Renal pelvis (tissue), 1 donor: ENCODE measurements at regions not wholly inside any gene's neighbourhood (a gene's known extent, or its start where the extent isn't known, plus 50 kb on each side); places are given as distances from the start of the nearest gene placed in this dataset.
A peak's percentile ranks its signal among the peaks of the same experiment; 100 is the strongest.

Source experiments
- DNase-seq: peaks from one replicate; pipeline ENCODE4 v3.0.0-alpha.2; 2013

- DNase-seq: no peak
These were observed 412.5 kb downstream of the LRATD1 start for GRCh38 chr2:15045054-15045453.

GRCh38 chr2:15047184-15047583 lies 414.7 kb downstream of the LRATD1 start:
- no peak for DNase-seq

- DNase-seq: no peak
These were observed 415.5 kb downstream of the LRATD1 start for GRCh38 chr2:15048000-15048399.

- no peak for DNase-seq
These were observed 416.8 kb downstream of the LRATD1 start for GRCh38 chr2:15049096-15049993.

DNA sequence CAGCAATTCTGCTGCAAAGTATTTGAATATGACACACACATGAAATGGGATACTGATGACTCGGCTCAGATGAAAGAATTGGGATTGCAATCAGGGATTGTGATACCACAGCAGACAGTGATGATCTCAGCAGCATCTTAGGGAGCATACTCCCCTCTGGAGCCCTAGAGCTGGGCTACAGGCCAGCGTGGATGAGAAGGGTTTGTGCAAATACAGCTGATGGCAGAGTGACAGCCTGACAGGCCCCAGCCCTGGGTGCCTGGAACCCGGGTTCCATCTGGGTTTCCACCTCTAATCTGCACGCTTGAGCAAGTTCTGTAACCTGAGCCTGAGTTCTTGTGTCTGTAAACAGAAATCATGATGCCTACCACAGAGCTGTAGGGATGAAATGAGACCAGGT lies 418.0 kb downstream of the LRATD1 start:
- DNase-seq: peak; percentile 10

- no peak for DNase-seq
These were observed 421.0 kb downstream of the LRATD1 start for GRCh38 chr2:15053542-15053941.

DNA sequence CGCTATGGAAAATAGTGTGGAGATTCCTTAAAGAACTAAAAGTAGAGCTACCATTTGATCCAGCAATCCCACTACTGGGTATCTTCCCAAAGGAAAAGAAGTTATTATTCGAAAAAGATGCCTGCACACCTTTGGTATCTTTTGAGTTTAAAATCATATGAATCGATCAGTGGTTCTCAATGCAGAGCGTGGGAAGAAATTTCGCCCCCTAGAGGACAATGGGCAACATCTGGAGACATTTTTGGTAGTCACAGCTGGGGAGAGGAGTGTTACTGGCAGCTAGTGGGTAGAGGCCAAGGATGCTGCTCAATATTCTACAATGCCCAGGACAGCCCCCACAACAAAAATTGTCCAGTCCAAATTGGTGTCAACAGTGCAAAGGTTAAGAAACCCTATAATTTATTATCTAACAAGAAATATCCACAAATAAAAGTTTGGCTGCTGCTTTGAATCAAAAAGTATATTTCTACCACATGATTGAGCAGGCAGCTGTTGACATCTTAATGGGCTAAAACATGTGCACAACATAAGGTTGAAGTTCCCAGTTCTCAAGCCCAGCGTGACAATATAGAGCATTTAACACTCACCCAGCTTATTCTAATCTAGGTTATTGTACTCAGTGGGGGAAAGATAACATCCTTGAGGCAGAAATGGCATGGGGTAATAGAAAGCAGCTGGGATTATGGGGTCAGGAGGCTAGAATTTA lies 425.7 kb downstream of the LRATD1 start:
- DNase-seq: no peak

DNA sequence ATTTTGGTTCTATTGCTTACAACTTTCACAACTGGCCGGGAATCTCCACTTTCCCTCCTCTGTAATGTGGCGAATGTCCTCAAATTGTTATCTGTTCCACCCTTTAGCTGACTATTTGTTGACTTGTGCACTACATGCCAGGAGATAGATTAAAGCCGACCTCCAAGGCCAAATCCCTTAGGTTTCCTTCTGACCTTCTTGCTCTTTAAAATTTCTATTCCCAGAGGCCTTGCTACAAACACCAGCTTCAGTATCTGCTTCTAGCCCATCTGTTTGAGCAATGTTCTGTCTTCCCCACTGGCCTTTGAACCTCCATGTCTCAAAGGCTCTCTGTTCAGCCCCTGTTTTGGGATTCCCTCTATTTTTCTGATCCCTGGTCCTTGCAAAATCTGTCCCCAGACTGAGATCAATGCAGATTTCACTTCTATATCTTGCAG lies 426.2 kb downstream of the LRATD1 start:
- no peak for DNase-seq

DNA sequence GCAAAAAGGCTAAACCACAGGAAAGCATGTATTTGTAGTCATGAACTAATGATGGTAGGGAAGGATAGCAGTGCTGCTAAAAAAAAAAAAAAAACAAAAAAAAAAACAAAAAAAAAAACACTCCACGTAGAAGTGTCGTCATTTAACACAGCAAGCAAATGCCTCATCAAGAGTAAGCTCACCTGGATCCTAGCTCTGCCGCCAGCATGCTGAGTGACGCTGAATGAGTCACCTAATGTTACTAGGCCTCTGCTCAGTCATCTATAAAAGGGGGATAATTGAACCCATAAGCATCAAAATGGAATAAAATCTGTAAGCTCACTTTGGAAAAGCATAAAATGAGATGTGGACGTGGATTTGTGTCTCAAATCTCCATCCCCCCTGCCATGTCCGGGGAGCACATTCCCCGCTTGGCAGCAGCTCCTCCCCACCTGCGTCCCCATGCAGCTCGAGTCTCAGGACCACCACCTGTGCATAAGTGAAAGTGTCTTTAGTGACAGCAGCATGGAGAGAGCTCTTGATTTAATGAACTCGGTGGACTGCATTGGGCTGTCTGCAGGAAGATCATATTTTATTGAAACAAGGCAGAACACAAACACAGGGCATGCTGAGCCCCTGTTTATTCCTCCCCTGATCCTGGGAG lies 427.5 kb downstream of the LRATD1 start:
- DNase-seq: no peak

DNA sequence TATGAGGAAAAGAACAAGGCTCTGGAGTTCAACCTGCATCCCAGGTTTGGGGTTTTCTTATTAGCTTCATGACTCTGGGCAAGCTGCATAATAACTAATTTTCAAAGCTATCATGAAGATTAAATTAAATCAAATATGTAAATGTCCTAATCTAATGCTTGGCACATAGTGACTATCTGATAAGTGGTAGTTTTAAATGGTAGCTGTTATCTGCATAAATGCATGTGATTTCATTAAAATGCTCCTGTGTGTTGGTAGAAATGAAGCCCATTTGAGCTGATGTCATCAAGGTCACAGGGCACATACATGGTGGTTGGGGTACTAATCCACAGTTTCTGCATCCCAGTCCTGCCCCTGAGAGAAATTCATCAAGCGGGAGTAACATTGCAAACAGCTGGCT lies 428.8 kb downstream of the LRATD1 start:
- DNase-seq: no peak

- DNase-seq: no peak
These were observed 433.6 kb downstream of the LRATD1 start for GRCh38 chr2:15066138-15066537.

GRCh38 chr2:15069149-15069548 lies 436.6 kb downstream of the LRATD1 start:
- no peak for DNase-seq

- no peak for DNase-seq
These were observed 440.3 kb downstream of the LRATD1 start for GRCh38 chr2:15072836-15073235.

- no peak for DNase-seq
These were observed 441.1 kb downstream of the LRATD1 start for GRCh38 chr2:15073664-15074063.

GRCh38 chr2:15074319-15074718 lies 441.8 kb downstream of the LRATD1 start:
- DNase-seq: no peak

DNA sequence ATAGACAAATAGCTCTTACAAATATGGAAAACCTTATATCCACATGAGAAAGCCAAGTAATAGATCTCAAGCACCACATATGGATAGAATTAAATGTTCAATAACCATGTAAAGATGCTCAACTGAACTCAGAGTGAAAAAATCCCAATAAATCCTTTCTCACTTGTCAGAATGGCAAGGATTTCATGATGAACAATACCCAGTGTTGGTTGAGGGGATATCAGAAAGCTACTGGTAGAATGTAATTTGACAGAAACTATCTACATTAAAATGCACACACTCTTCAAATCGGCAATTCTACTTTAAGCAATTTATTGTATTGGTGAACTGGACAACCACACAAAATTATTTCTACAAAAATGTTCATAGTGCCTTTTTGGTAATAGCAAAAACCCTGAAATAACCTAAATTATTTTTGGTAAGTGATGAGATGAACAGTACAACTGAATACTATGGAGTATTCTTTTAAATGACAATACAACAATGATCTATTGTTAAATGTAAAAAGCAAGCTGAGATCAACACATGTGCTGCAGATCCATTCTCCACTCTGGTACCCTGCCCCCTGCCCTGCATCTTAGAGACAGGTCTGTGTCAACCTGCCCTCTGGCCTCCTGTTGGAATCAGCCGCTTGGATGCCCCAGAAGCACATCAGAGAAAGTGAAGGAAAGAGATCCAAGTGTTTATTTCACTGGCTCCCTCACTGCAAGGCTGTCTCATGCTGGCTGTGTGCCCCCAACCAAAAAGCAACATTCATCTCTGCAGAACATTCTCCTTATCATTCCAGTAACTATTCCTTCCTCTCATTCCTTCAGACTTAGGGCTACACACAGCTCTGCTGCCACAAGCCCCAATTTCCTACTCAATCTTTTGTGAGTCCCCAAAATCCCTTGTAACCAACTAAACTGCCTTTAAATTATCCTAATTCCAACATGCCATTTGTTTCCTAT lies 442.5 kb downstream of the LRATD1 start:
- DNase-seq: no peak

- no peak for DNase-seq
These were observed 444.2 kb downstream of the LRATD1 start for GRCh38 chr2:15076668-15077067.

DNA sequence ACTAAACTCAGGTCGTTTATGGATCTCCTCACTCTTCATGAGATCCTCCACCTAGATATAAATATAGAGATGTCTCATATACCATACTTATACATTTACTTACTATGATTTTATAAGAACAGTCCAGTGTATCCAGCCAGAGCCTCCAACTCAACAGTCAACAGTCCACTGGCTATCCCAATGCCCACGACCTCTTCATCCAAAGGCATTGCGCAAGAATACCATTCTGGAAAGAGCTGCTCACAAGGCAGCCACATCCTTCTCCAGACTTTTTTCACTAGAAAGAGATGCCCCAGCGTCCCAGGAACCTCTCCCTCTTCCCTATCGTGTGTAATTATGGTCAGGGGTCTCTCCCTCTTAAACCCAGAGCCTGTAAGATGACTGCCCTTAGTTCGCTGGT lies 448.8 kb downstream of the LRATD1 start:
- DNase-seq: no peak

GRCh38 chr2:15082105-15083058 lies 449.9 kb downstream of the LRATD1 start:
- no peak for DNase-seq

DNA sequence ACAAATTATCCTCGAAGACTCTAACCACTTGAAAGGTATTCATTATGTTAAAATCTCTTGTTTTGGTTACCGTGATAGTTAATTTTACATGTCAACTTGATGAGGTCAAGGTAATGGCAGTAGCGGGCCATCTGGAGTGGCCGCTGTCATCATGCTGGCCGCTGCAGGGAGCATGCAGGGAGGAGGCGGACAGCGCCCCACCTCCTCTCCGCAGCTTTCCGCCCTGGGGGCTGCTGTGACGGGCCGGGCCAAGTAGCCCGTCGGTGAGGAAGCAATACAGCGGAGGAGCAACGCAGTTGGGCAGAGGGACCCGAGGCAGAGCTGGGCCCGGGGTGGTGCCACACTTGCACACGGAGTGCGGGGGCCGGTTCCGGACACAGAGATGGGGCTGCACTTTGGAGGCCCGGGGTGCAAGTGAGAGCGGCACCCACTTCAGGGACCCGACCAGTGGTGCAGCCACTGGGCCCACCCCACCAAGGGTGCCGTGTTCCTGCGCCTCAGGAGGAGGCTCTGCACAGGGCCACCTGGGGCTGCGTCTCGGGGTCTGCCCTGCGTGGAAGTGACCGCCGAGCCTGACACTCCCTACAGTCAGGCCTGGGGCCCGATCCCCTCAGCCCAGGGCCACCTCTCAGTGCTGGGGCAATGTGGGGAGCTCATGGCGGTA lies 452.4 kb downstream of the LRATD1 start:
- no peak for DNase-seq
